ENCODE measurements at regions not wholly inside any gene's neighbourhood (a gene's known extent, or its start where the extent isn't known, plus 50 kb on each side); places are given as distances from the start of the nearest gene placed in this dataset.

GRCh38 chrX:64842492-64842891 lies 133.8 kb downstream of the ZC4H2 start:
- TF ChIP-seq CTCF (IDR thresholded peaks at IDR 0.05; ENCODE audit: borderline replicate concordance, extremely low read depth, low read length, poor library complexity, severe bottlenecking) = peak; percentile 34
- no peak for TF ChIP-seq EZH2 (IDR thresholded peaks at IDR 0.05; ENCODE audit: borderline replicate concordance, low read depth, low read length, severe bottlenecking)

All from DND-41 (cell line).